ENCODE measurements at regions not wholly inside any gene's neighbourhood (a gene's known extent, or its start where the extent isn't known, plus 50 kb on each side); places are given as distances from the start of the nearest gene placed in this dataset.

GRCh38 chr14:85040046-85040685 is 489.8 kb upstream of the FLRT2 start:
- Histone ChIP-seq H3K4me3 (ENCODE audit: low read depth in 1 of 2, low read length in 2 of 2) (no peak overlapping the region), H4K20me1 (ENCODE audit: insufficient read depth, low read length) (no peaks in the 10 kb centered on the region), H3K27me3 (ENCODE audit: insufficient read depth, low read length, poor library complexity) (no peaks in the 10 kb centered on the region), H3K27ac (ENCODE audit: low read length) (no peak overlapping the region), H3K4me2 (ENCODE audit: insufficient read depth, low read length) (no peak overlapping the region), H3K9me3 (ENCODE audit: insufficient read depth, low read length, severe bottlenecking) (no peaks in the 10 kb centered on the region), H3K4me1 (ENCODE audit: insufficient read depth, low read length) (no peaks in the 10 kb centered on the region), H3K36me3 (ENCODE audit: insufficient read depth, low read length) (no peaks in the 10 kb centered on the region), H2AFZ (ENCODE audit: low read depth, low read length) (no peak overlapping the region), H3K9ac (ENCODE audit: low read depth, low read length) (no peak overlapping the region), H3K79me2 (ENCODE audit: insufficient read depth, low read length) (no peaks in the 10 kb centered on the region)
- DNase-seq = no peak
- no peak for ATAC-seq (ENCODE audit: insufficient read depth, low read depth)
- TF ChIP-seq EZH2 (IDR thresholded peaks at IDR 0.05; ENCODE audit: borderline replicate concordance, low read depth, low read length, severe bottlenecking) = no peak
- TF ChIP-seq CTCF (IDR thresholded peaks at IDR 0.05; ENCODE audit: borderline replicate concordance, extremely low read depth, low read length, poor library complexity, severe bottlenecking) = no peak

- Histone ChIP-seq H3K27me3 (ENCODE audit: insufficient read depth, low read length, poor library complexity) (no peaks in the 10 kb centered on the region), H4K20me1 (ENCODE audit: insufficient read depth, low read length) (no peaks in the 10 kb centered on the region), H3K9ac (ENCODE audit: low read depth, low read length) (no peak overlapping the region), H3K36me3 (ENCODE audit: insufficient read depth, low read length) (no peaks in the 10 kb centered on the region), H3K4me1 (ENCODE audit: insufficient read depth, low read length) (no peaks in the 10 kb centered on the region), H3K4me2 (ENCODE audit: insufficient read depth, low read length) (no peak overlapping the region), H3K27ac (ENCODE audit: low read length) (no peak overlapping the region), H3K4me3 (ENCODE audit: low read depth in 1 of 2, low read length in 2 of 2) (no peak overlapping the region), H2AFZ (ENCODE audit: low read depth, low read length) (no peak overlapping the region), H3K9me3 (ENCODE audit: insufficient read depth, low read length, severe bottlenecking) (no peaks in the 10 kb centered on the region), H3K79me2 (ENCODE audit: insufficient read depth, low read length) (no peaks in the 10 kb centered on the region)
- no peak for TF ChIP-seq EZH2 (IDR thresholded peaks at IDR 0.05; ENCODE audit: borderline replicate concordance, low read depth, low read length, severe bottlenecking)
- TF ChIP-seq CTCF (IDR thresholded peaks at IDR 0.05; ENCODE audit: borderline replicate concordance, extremely low read depth, low read length, poor library complexity, severe bottlenecking) = no peak
- ATAC-seq (ENCODE audit: insufficient read depth, low read depth) (no peak), DNase-seq (no peak)
Measured at GRCh38 chr14:85041618-85042017, 488.3 kb upstream of the FLRT2 start.

- Histone ChIP-seq H3K4me2 (ENCODE audit: insufficient read depth, low read length) (no peak overlapping the region), H2AFZ (ENCODE audit: low read depth, low read length) (no peak overlapping the region), H3K36me3 (ENCODE audit: insufficient read depth, low read length) (no peaks in the 10 kb centered on the region), H4K20me1 (ENCODE audit: insufficient read depth, low read length) (no peaks in the 10 kb centered on the region), H3K4me1 (ENCODE audit: insufficient read depth, low read length) (no peaks in the 10 kb centered on the region), H3K27ac (ENCODE audit: low read length) (no peak overlapping the region), H3K4me3 (ENCODE audit: low read depth in 1 of 2, low read length in 2 of 2) (no peak overlapping the region), H3K79me2 (ENCODE audit: insufficient read depth, low read length) (no peaks in the 10 kb centered on the region), H3K9me3 (ENCODE audit: insufficient read depth, low read length, severe bottlenecking) (no peaks in the 10 kb centered on the region), H3K9ac (ENCODE audit: low read depth, low read length) (no peak overlapping the region), H3K27me3 (ENCODE audit: insufficient read depth, low read length, poor library complexity) (no peaks in the 10 kb centered on the region)
- DNase-seq = no peak
- ATAC-seq (ENCODE audit: insufficient read depth, low read depth) = no peak
- no peak for TF ChIP-seq EZH2 (IDR thresholded peaks at IDR 0.05; ENCODE audit: borderline replicate concordance, low read depth, low read length, severe bottlenecking)
- no peak for TF ChIP-seq CTCF (IDR thresholded peaks at IDR 0.05; ENCODE audit: borderline replicate concordance, extremely low read depth, low read length, poor library complexity, severe bottlenecking)
Measured at GRCh38 chr14:85042301-85042700, 487.6 kb upstream of the FLRT2 start.

Data from DND-41 (cell line).